HG03039 (cell line): ENCODE measurements at regions not wholly inside any gene's neighbourhood (a gene's known extent, or its start where the extent isn't known, plus 50 kb on each side); places are given as distances from the start of the nearest gene placed in this dataset.
"Not testable (repeated sequence)": the region's sequence is repeated elsewhere in the genome, so short reads cannot be mapped to it uniquely, and the experiment has no call there.

Experiments
- ATAC-seq: cut with Tn5 transposase; IDR thresholded peaks from one replicate; pipeline ENCODE4 v1.9.1; 2021; ENCODE audit warnings: mild to moderate bottlenecking, moderate library complexity; ENCODE audit not compliant: unreplicated experiment

- no peak for ATAC-seq
Observed at GRCh38 chr2:203626952-203627681, 79.3 kb upstream of the CD28 start.

- ATAC-seq, result no peak
Observed at GRCh38 chr2:203629699-203630098, 76.7 kb upstream of the CD28 start.

GRCh38 chr2:203631068-203631757 is 75.2 kb upstream of the CD28 start:
- no peak for ATAC-seq

GRCh38 chr2:203636588-203637470 is 69.6 kb upstream of the CD28 start:
- ATAC-seq, result no peak

- ATAC-seq, result no peak
Observed at GRCh38 chr2:203637471-203638167, 68.8 kb upstream of the CD28 start.

- not testable (repeated sequence) for ATAC-seq
Observed at GRCh38 chr2:203641865-203642264, 64.6 kb upstream of the CD28 start.

- ATAC-seq, result not testable (repeated sequence)
Observed at GRCh38 chr2:203642841-203643240, 63.6 kb upstream of the CD28 start.

- no peak for ATAC-seq
Observed at GRCh38 chr2:203645831-203646230, 60.6 kb upstream of the CD28 start.

- no peak for ATAC-seq
Observed at GRCh38 chr2:203646266-203646864, 60.1 kb upstream of the CD28 start.

- no peak for ATAC-seq
Observed at GRCh38 chr2:203646961-203647360, 59.5 kb upstream of the CD28 start.

- ATAC-seq, result no peak
Observed at GRCh38 chr2:203647579-203647978, 58.9 kb upstream of the CD28 start.

- no peak for ATAC-seq
Observed at GRCh38 chr2:203648273-203648672, 58.2 kb upstream of the CD28 start.

- no peak for ATAC-seq
Observed at GRCh38 chr2:203649176-203649814, 57.1 kb upstream of the CD28 start.

- ATAC-seq, result no peak
Observed at GRCh38 chr2:203650860-203651613, 55.4 kb upstream of the CD28 start.

- no peak for ATAC-seq
Observed at GRCh38 chr2:203651621-203652020, 54.8 kb upstream of the CD28 start.

- no peak for ATAC-seq
Observed at GRCh38 chr2:203654826-203655225, 51.6 kb upstream of the CD28 start.

GRCh38 chr2:203656522-203657287 is 49.7 kb upstream of the CD28 start:
- ATAC-seq, result no peak
